Brain microvascular endothelial cell (primary cell): ENCODE measurements at regions not wholly inside any gene's neighbourhood (a gene's known extent, or its start where the extent isn't known, plus 50 kb on each side); places are given as distances from the start of the nearest gene placed in this dataset.
"Not testable (repeated sequence)": the region's sequence is repeated elsewhere in the genome, so short reads cannot be mapped to it uniquely, and the experiment has no call there.

ENCODE experiments used
- DNase-seq: peaks from one replicate; pipeline ENCODE4 v3.0.0-alpha.2; 2020
- H3K27ac ChIP-seq: fragments of 250-450 bp; sonication (Bioruptor Pico); 2 replicates; pipeline ENCODE4 v1.5.1; 2020; ENCODE audit warnings: mild to moderate bottlenecking, moderate library complexity
- H3K27me3 ChIP-seq: fragments of 250-450 bp; sonication (Bioruptor Pico); replicated peaks from 2 replicates; pipeline ENCODE4 v1.5.1; 2020; ENCODE audit warnings: mild to moderate bottlenecking
- H3K36me3 ChIP-seq: fragments of 250-450 bp; sonication (Bioruptor Pico); replicated peaks from 2 replicates; pipeline ENCODE4 v1.5.1; 2020; ENCODE audit warnings: mild to moderate bottlenecking
- H3K4me3 ChIP-seq: 2 replicates; pipeline ENCODE4 v1.5.1; 2011; ENCODE audit warnings: low read depth, mild to moderate bottlenecking, control low read depth, low read length, moderate library complexity
- CTCF ChIP-seq: IDR thresholded peaks from 2 replicates; pipeline ENCODE4 v1.5.1; 2011; ENCODE audit warnings: low read depth, mild to moderate bottlenecking, moderate library complexity, low read length, control low read depth, inconsistent platforms; ENCODE audit errors: missing control alignments
- in situ Hi-C: cut with HindIII; loops from 2 replicates; pipeline ENCODE4 v1.10.0; 2017; ENCODE audit warnings: low sequenced_read_pairs, low pct_ligation_motif_present

GRCh38 chr10:46215426-46215825, 71.4 kb upstream of the ANTXRL start:
- H3K27me3 ChIP-seq, result no peaks in the 10 kb centered on the region
- in situ Hi-C loops, result no loop called here
- TF ChIP-seq CTCF, result no peak
- DNase-seq, result no peak
- H3K4me3 ChIP-seq, result no peak overlapping the region
- no peaks in the 10 kb centered on the region for H3K36me3 ChIP-seq
- no peak overlapping the region for H3K27ac ChIP-seq

GRCh38 chr10:46216003-46216634, 70.7 kb upstream of the ANTXRL start:
- in situ Hi-C loops, result no loop called here

GRCh38 chr10:46216836-46217751, 69.7 kb upstream of the ANTXRL start:
- Histone ChIP-seq H3K27me3 (no peaks in the 10 kb centered on the region), H3K36me3 (no peaks in the 10 kb centered on the region), H3K27ac (no peak overlapping the region), H3K4me3 (no peak overlapping the region)
- DNase-seq, result no peak
- TF ChIP-seq CTCF, result no peak
- in situ Hi-C loops, result no loop called here

More at GRCh38 chr10:46216003-46216634, 70.7 kb upstream of the ANTXRL start:
- Histone ChIP-seq H3K27ac (no peak overlapping the region), H3K36me3 (no peaks in the 10 kb centered on the region), H3K27me3 (no peaks in the 10 kb centered on the region), H3K4me3 (no peak overlapping the region)
- no peak for TF ChIP-seq CTCF
- no peak for DNase-seq

GRCh38 chr10:46217752-46218453, 68.9 kb upstream of the ANTXRL start:
- in situ Hi-C loops, result no loop called here
- Histone ChIP-seq H3K27me3 (no peaks in the 10 kb centered on the region), H3K27ac (no peak overlapping the region), H3K4me3 (no peak overlapping the region), H3K36me3 (no peaks in the 10 kb centered on the region)
- no peak for TF ChIP-seq CTCF
- DNase-seq, result no peak

- no peak for TF ChIP-seq CTCF
- in situ Hi-C loops, result no loop called here
- no peaks in the 10 kb centered on the region for H3K27me3 ChIP-seq
- no peak overlapping the region for H3K27ac ChIP-seq
- no peaks in the 10 kb centered on the region for H3K36me3 ChIP-seq
- DNase-seq, result no peak
- no peak overlapping the region for H3K4me3 ChIP-seq
Measured at GRCh38 chr10:46218921-46219320, 67.9 kb upstream of the ANTXRL start.

GRCh38 chr10:46219431-46219990, 67.3 kb upstream of the ANTXRL start:
- H3K27me3 ChIP-seq, in situ Hi-C loops, H3K27ac ChIP-seq, H3K36me3 ChIP-seq, H3K4me3 ChIP-seq, DNase-seq: not testable (repeated sequence)
